IMR-90 (cell line): ENCODE measurements at regions not wholly inside any gene's neighbourhood (a gene's known extent, or its start where the extent isn't known, plus 50 kb on each side); places are given as distances from the start of the nearest gene placed in this dataset.

Experiments
- ATAC-seq: fragments of 200-7000 bp; cut with Tn5 transposase; 2 replicates; pipeline ENCODE4 v1.9.1; 2020; ENCODE audit warnings: low read depth, mild to moderate bottlenecking, moderate library complexity
- BruUV-seq: library from RNA; stranded (reverse); fragments of 400-500 nt; replicated peaks from 2 replicates; lab custom pipeline; 2021; lab: Mats Ljungman, UMichigan
- CTCF ChIA-PET: fragments of 300-600 bp; formaldehyde crosslinking; extraction: SDS; loops from one replicate; lab custom pipeline; 2021; ENCODE audit warnings: antibody characterized with exemption; lab: Yijun Ruan, JAX
- POLR2A ChIA-PET: fragments of 300-600 bp; sonication (Branson Sonifier 250); formaldehyde crosslinking; loops from one replicate; lab custom pipeline; 2022; ENCODE audit warnings: antibody characterized with exemption; ENCODE audit not compliant: unreplicated experiment; lab: Charles Lee
- DNase-seq: peaks from one replicate; pipeline ENCODE4 v3.0.0; 2013
- H2AFZ ChIP-seq: replicated peaks from 2 replicates; pipeline ENCODE3; 2013; ENCODE audit warnings: low read length, mild to moderate bottlenecking; ENCODE audit not compliant: poor library complexity
- H2AK5ac ChIP-seq: 2 replicates; pipeline ENCODE4 v1.6.1; 2013; ENCODE audit warnings: low read depth, low read length, inconsistent platforms
- H2AK9ac ChIP-seq: replicated peaks from 2 replicates; pipeline ENCODE3; 2013; ENCODE audit warnings: mild to moderate bottlenecking, low read depth, low read length, moderate library complexity; ENCODE audit not compliant: poor library complexity
- H2BK120ac ChIP-seq: 2 replicates; pipeline ENCODE4 v1.6.1; 2013; ENCODE audit warnings: low read depth, low read length, inconsistent platforms
- H2BK15ac ChIP-seq: 3 replicates; pipeline ENCODE4 v1.6.1; 2013; ENCODE audit warnings: low read depth, low read length, inconsistent platforms
- H2BK20ac ChIP-seq: 2 replicates; pipeline ENCODE4 v1.6.1; 2013; ENCODE audit warnings: low read depth, mild to moderate bottlenecking, inconsistent platforms, low read length, moderate library complexity
- H2BK5ac ChIP-seq: 2 replicates; pipeline ENCODE4 v1.6.1; 2013; ENCODE audit warnings: mild to moderate bottlenecking, low read depth, low read length, inconsistent platforms; ENCODE audit not compliant: poor library complexity, severe bottlenecking
- H3K14ac ChIP-seq: replicated peaks from 2 replicates; pipeline ENCODE4 v1.6.1; 2013; ENCODE audit warnings: low read depth, low read length, inconsistent platforms
- H3K18ac ChIP-seq: 2 replicates; pipeline ENCODE4 v1.6.1; 2013; ENCODE audit warnings: low read depth, low read length, control low read depth
- H3K23ac ChIP-seq: 2 replicates; pipeline ENCODE4 v1.6.1; 2013; ENCODE audit warnings: low read depth, low read length, inconsistent platforms
- H3K27ac ChIP-seq: 2 replicates; pipeline ENCODE4 v1.5.1; 2013; ENCODE audit warnings: mild to moderate bottlenecking, control low read depth, low read length; ENCODE audit not compliant: insufficient read depth
- H3K27me3 ChIP-seq: 2 replicates; pipeline ENCODE4 v1.6.1; 2013; ENCODE audit warnings: low read length; ENCODE audit not compliant: control insufficient read depth, insufficient read depth
- H3K36me3 ChIP-seq: 2 replicates; pipeline ENCODE4 v1.6.1; 2013; ENCODE audit warnings: low read length, mixed read lengths; ENCODE audit not compliant: control insufficient read depth, insufficient read depth
- H3K4ac ChIP-seq: 2 replicates; pipeline ENCODE4 v1.6.1; 2013; ENCODE audit warnings: low read depth, low read length, inconsistent platforms
- H3K4me1 ChIP-seq: 2 replicates; pipeline ENCODE4 v1.6.1; 2013; ENCODE audit warnings: low read length, mixed read lengths; ENCODE audit not compliant: control insufficient read depth, insufficient read depth
- H3K4me2 ChIP-seq: 2 replicates; pipeline ENCODE4 v1.6.1; 2013; ENCODE audit warnings: low read depth, mild to moderate bottlenecking, control low read depth, low read length, moderate library complexity
- H3K4me3 ChIP-seq: 2 replicates; pipeline ENCODE4 v1.5.1; 2013; ENCODE audit warnings: low read depth, mild to moderate bottlenecking, control low read depth, low read length, moderate library complexity; ENCODE audit not compliant: insufficient read depth
- H3K56ac ChIP-seq: 2 replicates; pipeline ENCODE4 v1.6.1; 2013; ENCODE audit warnings: low read length, inconsistent platforms; ENCODE audit not compliant: insufficient read depth; ENCODE audit errors: extremely low read depth
- H3K79me1 ChIP-seq, 2 experiments: 2 replicates each; pipeline ENCODE4 v1.6.1; 2013; ENCODE audit warnings: low read length in 2 of 2, inconsistent platforms in 1 of 2, low read depth in 1 of 2
- H3K9ac ChIP-seq: 2 replicates; pipeline ENCODE4 v1.6.1; 2013; ENCODE audit warnings: low read depth, low read length, control low read depth
- H3K9me1 ChIP-seq: 2 replicates; pipeline ENCODE4 v1.6.1; 2013; ENCODE audit warnings: low read length, inconsistent platforms; ENCODE audit not compliant: insufficient read depth
- H3K9me3 ChIP-seq: 2 replicates; pipeline ENCODE4 v1.6.1; 2013; ENCODE audit warnings: low read length; ENCODE audit not compliant: control insufficient read depth, insufficient read depth
- H4K20me1 ChIP-seq: 2 replicates; pipeline ENCODE4 v1.6.1; 2013; ENCODE audit warnings: low read length, inconsistent platforms; ENCODE audit not compliant: insufficient read depth
- H4K5ac ChIP-seq: 2 replicates; pipeline ENCODE4 v1.6.1; 2013; ENCODE audit warnings: mild to moderate bottlenecking, low read depth, low read length, control low read depth
- H4K8ac ChIP-seq, 2 experiments: 2 replicates each; pipeline ENCODE4 v1.6.1; 2013; ENCODE audit warnings: low read depth in 2 of 2, low read length in 2 of 2, control low read depth in 1 of 2, inconsistent platforms in 1 of 2
- H4K91ac ChIP-seq: 2 replicates; pipeline ENCODE4 v1.6.1; 2013; ENCODE audit warnings: low read depth, low read length, inconsistent platforms; ENCODE audit not compliant: insufficient read depth
- BHLHE40 ChIP-seq: fragments of 150-350 bp; IDR thresholded peaks from 2 replicates; pipeline ENCODE4 v1.6.1; 2016; ENCODE audit warnings: mild to moderate bottlenecking, low read depth, low read length
- CEBPB ChIP-seq: IDR thresholded peaks from 2 replicates; pipeline ENCODE4 v1.6.1; 2012; ENCODE audit warnings: low read depth, low read length, improper control_type of control experiment
- CHD1 ChIP-seq: IDR thresholded peaks from 2 replicates; pipeline ENCODE4 v1.6.1; 2012; ENCODE audit warnings: low read depth, low read length, improper control_type of control experiment
- FOS ChIP-seq: fragments of 150-350 bp; IDR thresholded peaks from 2 replicates; pipeline ENCODE4 v1.6.1; 2016; ENCODE audit warnings: low read depth, low read length
- MAFK ChIP-seq: IDR thresholded peaks from 2 replicates; pipeline ENCODE4 v1.6.1; 2012; ENCODE audit warnings: low read depth, low read length, improper control_type of control experiment
- MAZ ChIP-seq: IDR thresholded peaks from 2 replicates; pipeline ENCODE4 v1.6.1; 2012; ENCODE audit warnings: low read depth, mild to moderate bottlenecking, low read length, improper control_type of control experiment, moderate library complexity, borderline replicate concordance
- MXI1 ChIP-seq: IDR thresholded peaks from 2 replicates; pipeline ENCODE4 v1.6.1; 2012; ENCODE audit warnings: low read depth, mild to moderate bottlenecking, low read length, moderate library complexity, borderline replicate concordance
- NFE2L2 ChIP-seq: fragments of 150-350 bp; IDR thresholded peaks from 2 replicates; pipeline ENCODE4 v1.6.1; 2016; ENCODE audit warnings: low read depth, mild to moderate bottlenecking, low read length
- POLR2A ChIP-seq: IDR thresholded peaks from 2 replicates; pipeline ENCODE4 v1.6.1; 2012; ENCODE audit warnings: mild to moderate bottlenecking, low read depth, low read length
- RAD21 ChIP-seq: IDR thresholded peaks from 2 replicates; pipeline ENCODE4 v1.6.1; 2012; ENCODE audit warnings: low read length, improper control_type of control experiment
- RCOR1 ChIP-seq: IDR thresholded peaks from 2 replicates; pipeline ENCODE4 v1.6.1; 2012; ENCODE audit warnings: mild to moderate bottlenecking, low read length, improper control_type of control experiment; ENCODE audit not compliant: insufficient replicate concordance
- RFX5 ChIP-seq: IDR thresholded peaks from 2 replicates; pipeline ENCODE4 v1.8.0; 2012; ENCODE audit warnings: low read depth, mild to moderate bottlenecking, low read length, moderate library complexity
- SMC3 ChIP-seq: fragments of 150-350 bp; IDR thresholded peaks from 2 replicates; pipeline ENCODE4 v1.6.1; 2016; ENCODE audit warnings: low read depth, mild to moderate bottlenecking, antibody characterized with exemption, low read length, moderate library complexity
- WGBS, 2 experiments: methylation state at CpG; one replicate each; pipeline versions ENCODE4 v1.1.5 to v1.1.7; 2013; ENCODE audit warnings: missing lambda C conversion rate in 2 of 2; ENCODE audit not compliant: insufficient read length in 1 of 2; ENCODE audit errors: extremely low coverage in 2 of 2; 5-methylcytosine and 5-hydroxymethylcytosine counted together
- dilution Hi-C: fragments of 300-500 bp; cut with HindIII; formaldehyde crosslinking; loops from one replicate; pipeline ENCODE4 v1.14.3; 2018; ENCODE audit warnings: low sequenced_read_pairs; ENCODE audit not compliant: unreplicated experiment
- in situ Hi-C: fragments of 300-500 bp; cut with MboI; formaldehyde crosslinking; loops from 3 replicates; pipeline ENCODE4 v1.14.3; 2019; ENCODE audit warnings: low sequenced_read_pairs, inconsistent platforms, mixed read lengths
- intact Hi-C: fragments of 100-400 bp; cut with micrococcal nuclease; formaldehyde crosslinking; loops from 2 replicates; pipeline ENCODE4 v1.10.0; 2022
- TF ChIP-seq, protein P1 (sequence below): fragments of 150-350 bp; IDR thresholded peaks from 2 replicates; pipeline ENCODE4 v1.6.1; 2017; ENCODE audit warnings: mild to moderate bottlenecking, antibody characterized with exemption, low read length, low read depth
- TF ChIP-seq, protein P2 (sequence below): fragments of 150-350 bp; IDR thresholded peaks from 2 replicates; pipeline ENCODE4 v1.6.1; 2016; ENCODE audit warnings: low read depth, mild to moderate bottlenecking, low read length, moderate library complexity, borderline replicate concordance
- TF ChIP-seq, protein P3 (sequence below): conservative IDR thresholded peaks from 2 replicates; pipeline ENCODE4 v1.5.1; 2012; ENCODE audit warnings: mild to moderate bottlenecking, low read depth, low read length, improper control_type of control experiment

DNA sequence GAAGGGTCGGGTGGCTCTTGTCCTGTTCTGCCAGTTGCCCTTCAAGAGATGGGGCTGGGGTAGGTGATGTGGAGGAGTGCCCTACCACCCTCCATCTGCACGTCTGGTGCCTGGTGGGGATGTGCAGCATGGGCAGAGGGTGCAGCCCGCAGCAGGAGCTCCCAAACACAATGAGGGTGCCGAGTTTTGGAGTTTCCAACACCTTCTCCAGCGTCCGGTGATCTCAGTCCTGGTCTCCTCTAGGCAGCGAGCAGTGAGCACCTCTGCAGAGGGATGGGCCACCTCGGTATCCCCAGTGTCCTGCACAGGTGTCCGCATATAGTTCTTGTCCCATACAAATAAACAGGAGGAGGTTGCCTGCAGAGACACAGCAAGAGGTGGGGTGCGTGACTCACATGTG is 136.0 kb downstream of the ENGASE start:
- no peak overlapping the region for H3K4me3 ChIP-seq
- 55% methylated on average over 7 of the region's 10 CpGs; no CpG with 5 or more reads in 1 of the 2 experiments for WGBS, 2 experiments
- H3K56ac ChIP-seq, result no peak overlapping the region
- no peak overlapping the region for H3K4me2 ChIP-seq
- H4K5ac ChIP-seq, result no peak overlapping the region
- no peak overlapping the region for H2AK5ac ChIP-seq
- no peak overlapping the region for H2AFZ ChIP-seq
- peaks cover 45% of the 10 kb centered on the region; the same call in 1 of the 2 replicates for H3K27me3 ChIP-seq
- H3K18ac ChIP-seq, result no peak overlapping the region
- no peak overlapping the region for H3K14ac ChIP-seq
- no peak overlapping the region for H2AK9ac ChIP-seq
- in situ Hi-C loops (no loop called here), dilution Hi-C loops (no loop called here), intact Hi-C loops (no loop called here)
- no TSS peak for BruUV-seq
- H3K4ac ChIP-seq, result no peak overlapping the region
- no peak overlapping the region for H3K27ac ChIP-seq
- no peak overlapping the region for H4K8ac ChIP-seq
- ChIA-PET POLR2A (no interaction called here), CTCF (no interaction called here)
- H2BK20ac ChIP-seq, result no peak overlapping the region
- H2BK15ac ChIP-seq, result no peak overlapping the region
- DNase-seq, result no peak
- no peak overlapping the region for H3K9ac ChIP-seq
- H3K9me3 ChIP-seq, result no peaks in the 10 kb centered on the region
- no peaks in the 10 kb centered on the region for H3K79me1 ChIP-seq
- H2BK5ac ChIP-seq, result no peak overlapping the region
- no peaks in the 10 kb centered on the region for H4K20me1 ChIP-seq
- no peak overlapping the region for H3K23ac ChIP-seq
- H4K91ac ChIP-seq, result no peak overlapping the region
- H3K9me1 ChIP-seq, result no peaks in the 10 kb centered on the region
- H3K36me3 ChIP-seq, result no peaks in the 10 kb centered on the region
- no peak overlapping the region for H2BK120ac ChIP-seq
- H3K4me1 ChIP-seq, result no peaks in the 10 kb centered on the region
- no peak for TF ChIP-seq RCOR1
- TF ChIP-seq, protein P1, sequence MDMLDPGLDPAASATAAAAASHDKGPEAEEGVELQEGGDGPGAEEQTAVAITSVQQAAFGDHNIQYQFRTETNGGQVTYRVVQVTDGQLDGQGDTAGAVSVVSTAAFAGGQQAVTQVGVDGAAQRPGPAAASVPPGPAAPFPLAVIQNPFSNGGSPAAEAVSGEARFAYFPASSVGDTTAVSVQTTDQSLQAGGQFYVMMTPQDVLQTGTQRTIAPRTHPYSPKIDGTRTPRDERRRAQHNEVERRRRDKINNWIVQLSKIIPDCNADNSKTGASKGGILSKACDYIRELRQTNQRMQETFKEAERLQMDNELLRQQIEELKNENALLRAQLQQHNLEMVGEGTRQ, result no peak
- TF ChIP-seq, protein P2, sequence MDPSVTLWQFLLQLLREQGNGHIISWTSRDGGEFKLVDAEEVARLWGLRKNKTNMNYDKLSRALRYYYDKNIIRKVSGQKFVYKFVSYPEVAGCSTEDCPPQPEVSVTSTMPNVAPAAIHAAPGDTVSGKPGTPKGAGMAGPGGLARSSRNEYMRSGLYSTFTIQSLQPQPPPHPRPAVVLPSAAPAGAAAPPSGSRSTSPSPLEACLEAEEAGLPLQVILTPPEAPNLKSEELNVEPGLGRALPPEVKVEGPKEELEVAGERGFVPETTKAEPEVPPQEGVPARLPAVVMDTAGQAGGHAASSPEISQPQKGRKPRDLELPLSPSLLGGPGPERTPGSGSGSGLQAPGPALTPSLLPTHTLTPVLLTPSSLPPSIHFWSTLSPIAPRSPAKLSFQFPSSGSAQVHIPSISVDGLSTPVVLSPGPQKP, result no peak
- TF ChIP-seq BHLHE40, result no peak
- no peak for TF ChIP-seq SMC3
- TF ChIP-seq MAFK, result no peak
- no peak for TF ChIP-seq POLR2A
- no peak for TF ChIP-seq RFX5
- no peak for TF ChIP-seq MXI1
- TF ChIP-seq MAZ, result no peak
- TF ChIP-seq RAD21, result no peak
- no peak for TF ChIP-seq CEBPB
- TF ChIP-seq FOS, result no peak
- TF ChIP-seq CHD1, result no peak
- no peak for TF ChIP-seq NFE2L2
- TF ChIP-seq, protein P3, sequence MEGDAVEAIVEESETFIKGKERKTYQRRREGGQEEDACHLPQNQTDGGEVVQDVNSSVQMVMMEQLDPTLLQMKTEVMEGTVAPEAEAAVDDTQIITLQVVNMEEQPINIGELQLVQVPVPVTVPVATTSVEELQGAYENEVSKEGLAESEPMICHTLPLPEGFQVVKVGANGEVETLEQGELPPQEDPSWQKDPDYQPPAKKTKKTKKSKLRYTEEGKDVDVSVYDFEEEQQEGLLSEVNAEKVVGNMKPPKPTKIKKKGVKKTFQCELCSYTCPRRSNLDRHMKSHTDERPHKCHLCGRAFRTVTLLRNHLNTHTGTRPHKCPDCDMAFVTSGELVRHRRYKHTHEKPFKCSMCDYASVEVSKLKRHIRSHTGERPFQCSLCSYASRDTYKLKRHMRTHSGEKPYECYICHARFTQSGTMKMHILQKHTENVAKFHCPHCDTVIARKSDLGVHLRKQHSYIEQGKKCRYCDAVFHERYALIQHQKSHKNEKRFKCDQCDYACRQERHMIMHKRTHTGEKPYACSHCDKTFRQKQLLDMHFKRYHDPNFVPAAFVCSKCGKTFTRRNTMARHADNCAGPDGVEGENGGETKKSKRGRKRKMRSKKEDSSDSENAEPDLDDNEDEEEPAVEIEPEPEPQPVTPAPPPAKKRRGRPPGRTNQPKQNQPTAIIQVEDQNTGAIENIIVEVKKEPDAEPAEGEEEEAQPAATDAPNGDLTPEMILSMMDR, result no peak
- no peak for ATAC-seq
